ENCODE measurements at regions not wholly inside any gene's neighbourhood (a gene's known extent, or its start where the extent isn't known, plus 50 kb on each side); places are given as distances from the start of the nearest gene placed in this dataset.

DNA sequence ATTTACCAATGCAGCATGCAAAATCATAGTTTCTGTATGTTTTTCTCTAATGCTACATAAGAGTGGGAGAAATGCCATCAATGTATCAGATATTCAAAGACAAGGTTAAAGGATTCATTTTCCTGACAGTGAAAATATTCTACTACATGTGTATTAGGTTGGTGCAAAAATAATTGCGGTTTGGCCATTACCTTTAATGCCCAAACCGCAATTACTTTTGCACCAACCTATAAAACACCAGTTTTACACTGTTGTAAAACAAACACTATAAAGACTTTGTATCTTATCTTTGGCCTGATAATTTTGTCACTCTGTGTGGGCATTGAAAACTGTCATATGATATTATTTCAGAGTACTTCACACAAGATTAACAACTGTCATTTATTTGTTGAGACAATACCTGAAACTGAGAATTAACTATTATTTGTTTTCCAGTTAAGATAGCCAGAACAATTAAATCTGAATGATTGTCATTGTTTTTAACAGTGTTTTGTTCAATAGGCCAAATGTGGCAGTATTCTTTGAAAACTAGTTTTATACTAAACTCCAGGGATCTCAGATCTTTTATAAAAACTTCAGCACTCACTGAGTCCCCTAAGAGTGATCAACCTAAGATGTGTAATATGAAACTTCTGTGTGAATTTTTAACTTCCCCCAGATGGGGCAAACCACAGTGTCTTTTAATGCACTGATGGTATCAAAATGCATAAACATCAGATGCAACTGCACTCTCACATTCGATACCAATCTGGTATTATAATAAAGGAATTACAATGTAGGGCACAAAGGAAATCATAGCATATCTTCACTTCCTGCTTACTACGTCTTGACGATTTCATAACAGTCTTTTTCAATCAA is 53.8 kb upstream of the FBN2 start:
- DNase-seq: no peak

DNA sequence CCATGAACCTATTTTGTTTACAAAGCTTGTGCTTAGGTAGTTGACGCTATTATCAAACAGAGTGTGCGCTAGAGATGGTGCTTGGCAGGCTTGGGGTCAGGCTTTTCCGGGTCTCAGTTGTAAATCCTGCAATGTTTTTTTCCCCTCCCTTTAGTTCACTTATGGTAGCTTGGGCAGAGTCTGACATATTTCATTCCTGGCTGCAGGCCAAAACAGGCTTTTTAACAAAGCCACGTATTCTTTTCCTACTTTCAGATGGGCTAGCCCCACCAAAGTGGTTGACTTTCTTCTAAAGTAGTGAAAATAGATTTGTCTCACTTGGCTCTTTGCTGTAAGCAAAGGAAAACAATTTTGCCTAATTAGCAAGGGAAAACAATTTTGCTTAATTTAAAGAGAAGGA is 58.0 kb upstream of the FBN2 start:
- no peak for DNase-seq

DNA sequence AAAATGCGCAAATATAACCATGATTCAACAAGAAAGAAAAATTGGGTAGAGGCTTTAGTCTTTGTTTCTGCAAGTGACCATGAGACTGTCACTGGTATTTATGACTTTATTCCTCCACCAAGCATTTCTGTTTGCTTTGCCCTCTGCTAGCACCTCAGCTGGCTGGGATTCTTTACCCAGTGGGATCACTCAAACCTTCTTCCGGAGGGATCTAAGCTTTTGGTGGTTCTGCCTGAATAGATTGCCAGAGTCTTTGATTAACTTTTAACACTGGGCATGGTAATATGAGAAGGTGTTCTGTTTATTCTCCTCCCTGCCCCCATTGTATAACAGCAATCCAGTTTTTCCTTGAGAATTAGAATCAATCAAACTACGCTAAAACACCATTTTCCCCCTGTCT is 59.1 kb upstream of the FBN2 start:
- no peak for DNase-seq

DNA sequence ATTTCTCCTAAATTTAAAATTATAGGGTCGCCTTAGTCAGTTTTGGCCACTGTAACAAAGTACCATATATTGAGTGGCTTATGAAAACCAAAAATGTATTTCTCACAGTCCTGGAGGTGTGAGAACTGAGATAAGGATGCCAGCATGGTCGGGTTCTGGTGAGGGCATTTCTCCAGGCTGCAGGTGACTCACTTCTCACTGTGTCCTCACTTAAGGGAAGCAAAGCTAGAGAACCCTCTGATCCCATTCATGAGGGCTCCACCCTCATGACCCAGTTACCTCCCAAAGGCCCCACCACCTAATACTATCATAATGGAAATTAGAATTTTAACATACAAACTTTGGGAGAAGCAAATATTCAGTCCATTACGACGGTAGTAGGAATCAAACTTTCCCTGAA is 75.1 kb upstream of the FBN2 start:
- DNase-seq: no peak

DNA sequence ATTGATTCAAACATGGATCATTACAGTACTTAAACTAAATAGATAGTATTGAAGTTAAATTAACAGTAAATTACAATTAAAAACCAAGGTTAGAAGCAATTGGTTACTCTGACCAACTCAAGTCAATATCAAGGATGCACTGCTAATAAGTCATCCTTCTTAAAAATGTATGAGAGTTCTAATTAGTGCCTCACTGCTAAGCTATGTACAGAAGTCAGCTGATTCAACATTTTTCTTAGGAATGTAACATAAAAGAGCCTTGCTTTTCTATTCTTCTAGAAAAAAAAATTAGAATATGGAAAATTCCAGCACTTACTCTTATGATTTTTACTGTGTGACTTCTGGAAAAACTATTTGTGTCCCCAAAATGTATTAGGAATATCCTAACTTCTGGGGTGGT is 75.7 kb upstream of the FBN2 start:
- no peak for DNase-seq

DNA sequence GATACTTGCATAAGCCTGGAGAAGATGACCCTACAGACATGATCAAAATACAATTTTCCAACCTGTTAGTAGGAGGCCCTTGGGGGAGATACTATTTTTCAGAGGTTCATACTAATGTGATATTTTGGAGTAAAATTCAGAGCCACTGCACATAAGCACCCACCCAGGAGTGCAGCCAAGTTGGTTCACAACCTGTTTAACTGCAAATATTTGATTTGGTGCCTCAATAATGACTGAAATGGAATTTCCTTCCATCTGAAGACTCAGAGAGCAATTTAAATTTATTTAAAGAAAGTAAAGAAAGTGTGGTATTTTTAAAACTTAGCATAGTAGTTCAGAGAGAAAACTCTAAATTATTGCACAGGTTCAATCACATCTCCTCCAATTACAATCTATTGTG is 77.5 kb upstream of the FBN2 start:
- no peak for DNase-seq

DNA sequence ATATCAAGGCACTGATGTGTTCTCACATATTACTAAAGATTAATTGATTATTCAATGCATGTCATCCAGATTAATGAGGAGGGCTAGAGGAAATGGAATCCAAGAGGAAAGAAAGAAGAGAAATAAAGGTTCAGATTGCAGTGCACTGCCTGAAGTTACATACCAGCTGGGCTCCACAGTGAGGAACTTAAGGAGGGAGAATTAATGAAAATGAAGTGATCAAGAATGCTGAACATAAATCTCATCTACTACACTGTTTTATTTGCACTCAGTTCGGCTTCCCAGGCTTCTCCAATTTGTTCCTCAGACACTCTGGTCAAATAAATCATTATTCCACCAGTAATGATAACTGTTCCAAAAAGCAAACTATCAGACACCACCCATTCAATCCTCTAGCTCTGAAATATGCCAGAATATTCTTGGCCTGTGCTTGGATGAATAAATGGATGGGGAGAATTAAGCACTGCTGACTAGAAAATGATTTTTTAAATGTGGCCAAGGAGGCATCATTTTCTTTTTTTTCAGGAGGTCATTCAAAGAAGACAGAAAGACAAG is 88.6 kb upstream of the FBN2 start:
- no peak for DNase-seq

DNA sequence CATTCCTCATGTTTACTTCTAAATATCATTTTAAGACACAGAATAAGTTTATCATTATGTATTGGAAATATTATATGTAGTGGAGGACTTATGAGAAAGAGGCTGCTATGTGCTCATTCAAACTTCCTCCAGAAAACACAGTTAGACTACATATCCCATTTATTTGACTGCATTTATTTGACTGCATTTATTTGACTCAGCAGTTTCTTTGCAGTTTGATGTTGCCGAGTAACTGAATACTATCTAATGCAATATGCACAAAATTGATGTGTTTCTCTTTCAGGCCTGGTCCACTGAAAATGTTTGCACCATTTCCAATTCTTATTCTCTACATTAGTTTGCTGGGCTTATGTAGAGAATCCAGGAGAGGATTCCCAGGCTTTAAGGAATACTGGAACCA is 89.9 kb upstream of the FBN2 start:
- no peak for DNase-seq

DNA sequence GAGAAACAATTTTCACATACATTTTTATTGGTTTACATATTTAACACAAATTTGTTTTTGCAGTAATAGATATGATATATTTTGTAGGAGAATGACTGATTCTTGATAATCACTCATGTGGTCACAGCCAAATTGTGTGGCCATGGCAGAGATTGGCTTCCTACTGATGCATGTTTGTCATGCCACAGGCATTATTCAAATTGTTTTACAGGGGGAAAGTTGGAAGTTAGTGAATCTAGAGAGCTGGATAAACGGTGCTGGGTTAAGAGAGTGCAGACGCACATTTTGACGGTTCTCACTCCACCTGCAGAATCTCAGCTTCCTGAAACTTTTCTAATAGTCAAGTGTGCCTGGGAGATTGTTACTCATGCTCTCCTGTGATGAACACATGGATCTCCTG is 91.1 kb upstream of the FBN2 start:
- no peak for DNase-seq

DNA sequence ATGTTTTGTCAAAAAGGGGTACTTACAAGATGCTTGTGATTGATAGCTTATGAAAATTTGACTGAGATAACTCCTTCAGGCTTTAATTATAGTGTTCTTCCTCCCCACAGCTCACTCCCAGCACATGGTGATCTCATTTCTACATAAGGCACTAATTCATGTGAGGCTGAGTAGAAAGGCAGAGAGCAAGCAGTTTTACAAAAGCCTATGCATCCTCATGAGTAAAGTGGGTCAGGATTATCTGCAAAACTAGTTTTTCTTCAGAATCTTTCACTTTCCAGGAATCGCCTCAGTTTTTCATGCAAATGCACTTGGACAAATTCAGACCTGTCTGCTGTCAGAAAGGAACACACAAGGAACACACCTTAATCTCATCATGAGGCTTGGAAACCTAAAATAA is 92.1 kb upstream of the FBN2 start:
- no peak for DNase-seq

DNA sequence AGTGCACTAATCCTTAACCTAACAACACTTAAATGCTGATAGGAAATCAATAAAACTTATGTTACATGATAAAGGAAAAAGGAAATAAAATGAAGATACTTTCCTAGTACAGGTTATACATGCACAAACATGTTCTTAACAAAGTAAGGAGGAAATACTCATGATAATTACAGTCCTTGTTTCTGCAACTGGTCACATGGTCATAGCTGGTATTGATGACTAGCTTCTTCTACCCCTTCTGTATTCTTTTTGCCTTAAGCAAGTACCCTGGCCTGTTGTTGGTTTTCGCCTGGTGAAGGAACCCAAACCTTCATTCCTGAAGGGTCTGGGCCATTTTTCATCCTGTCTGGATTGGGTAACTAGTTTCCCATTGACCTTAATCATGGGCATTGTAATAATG is 93.7 kb upstream of the FBN2 start:
- no peak for DNase-seq

DNA sequence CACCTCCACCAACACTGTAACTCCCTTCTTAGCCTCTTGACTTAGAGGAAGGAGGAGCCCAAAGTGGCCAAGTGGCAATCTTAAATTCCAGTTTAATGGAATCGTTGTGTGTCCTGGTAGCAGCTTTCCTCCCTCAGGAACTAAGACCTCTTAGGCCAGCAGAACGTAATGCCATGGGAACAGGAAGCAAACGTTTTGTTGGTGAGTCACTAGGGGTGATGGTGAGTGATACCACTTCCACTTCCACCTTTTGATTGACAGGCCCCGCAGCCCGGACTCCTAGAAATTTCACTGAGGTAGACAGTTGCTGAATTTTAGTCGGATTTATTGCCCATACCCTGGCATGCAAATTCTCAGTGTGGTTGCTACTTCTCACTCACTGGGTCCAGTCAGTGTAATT is 94.2 kb upstream of the FBN2 start:
- DNase-seq: no peak

DNA sequence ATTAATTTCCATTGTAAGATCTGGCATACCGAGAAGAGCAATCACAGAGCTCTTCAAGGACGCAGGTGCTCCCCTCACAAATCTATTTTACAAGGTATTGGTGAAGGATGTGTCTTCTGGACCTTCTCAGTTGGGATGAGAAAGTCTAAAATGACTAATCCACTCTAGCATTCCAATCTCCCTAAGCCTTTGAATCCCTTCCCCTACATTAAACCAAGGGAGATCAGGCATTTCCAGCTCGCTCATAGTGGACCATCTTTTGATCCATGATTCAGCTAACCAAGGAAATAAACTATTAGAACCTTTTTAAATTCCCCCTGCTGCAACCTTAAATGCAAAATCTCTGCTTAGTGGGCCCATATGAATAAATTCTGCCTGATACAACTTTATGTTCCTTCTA is 95.9 kb upstream of the FBN2 start:
- DNase-seq: no peak

DNA sequence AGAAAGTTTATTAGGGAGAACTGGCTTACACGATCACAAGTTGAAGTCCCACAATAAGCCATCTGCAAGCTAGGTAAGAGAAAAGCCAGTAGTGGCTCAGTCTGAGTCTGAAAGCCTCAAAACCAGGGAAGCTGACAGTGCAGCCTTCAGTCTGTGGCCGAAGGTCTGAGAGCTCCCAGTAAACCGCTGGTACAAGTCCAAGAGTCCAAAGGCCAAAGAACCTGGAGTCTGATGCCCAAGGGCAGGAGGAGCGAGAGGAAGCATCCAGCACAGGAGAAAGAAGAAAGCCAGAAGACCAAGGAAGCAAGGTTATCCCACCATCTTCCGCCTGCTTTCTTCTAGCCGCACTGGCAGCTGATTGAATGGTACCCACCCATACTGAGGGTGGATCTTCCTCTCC is 97.3 kb upstream of the FBN2 start:
- DNase-seq: no peak

DNA sequence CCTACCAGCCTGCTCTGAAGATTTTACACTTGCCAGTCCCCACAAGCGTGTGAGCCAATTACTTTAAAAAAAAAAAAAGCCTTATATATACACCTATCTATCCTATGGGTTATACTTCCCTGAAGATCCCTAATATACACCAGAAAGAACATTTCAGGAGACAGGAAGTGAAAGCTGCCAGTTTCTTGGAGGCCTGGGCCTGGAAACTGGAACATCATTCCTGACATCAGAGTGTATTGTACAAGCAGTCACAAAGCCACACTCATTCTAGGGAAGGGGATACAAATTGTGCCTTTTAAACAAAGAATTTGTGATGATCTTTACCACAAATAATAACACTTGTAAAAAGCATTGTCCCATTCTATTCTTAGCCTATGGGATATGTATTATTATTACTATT is 98.3 kb upstream of the FBN2 start:
- DNase-seq: no peak

DNA sequence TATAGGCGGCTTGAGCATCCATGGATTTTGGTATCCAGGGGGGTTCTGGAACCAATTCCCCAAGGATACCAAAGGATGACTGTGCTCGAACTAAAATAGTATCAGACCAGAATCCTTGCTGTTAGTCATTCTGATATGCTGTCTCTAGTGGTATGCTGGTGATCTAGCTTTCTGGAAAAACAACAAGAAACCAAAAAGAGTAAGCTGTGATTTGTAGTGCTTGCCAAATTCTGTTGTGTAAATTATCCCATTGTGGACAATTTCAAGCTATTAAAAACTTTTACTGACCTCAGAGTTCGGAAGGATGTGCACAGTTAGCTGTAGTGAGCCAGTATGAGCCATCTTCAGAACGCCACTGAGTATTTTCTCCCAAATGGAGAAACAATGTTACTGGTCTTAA is 99.0 kb upstream of the FBN2 start:
- DNase-seq: no peak

DNA sequence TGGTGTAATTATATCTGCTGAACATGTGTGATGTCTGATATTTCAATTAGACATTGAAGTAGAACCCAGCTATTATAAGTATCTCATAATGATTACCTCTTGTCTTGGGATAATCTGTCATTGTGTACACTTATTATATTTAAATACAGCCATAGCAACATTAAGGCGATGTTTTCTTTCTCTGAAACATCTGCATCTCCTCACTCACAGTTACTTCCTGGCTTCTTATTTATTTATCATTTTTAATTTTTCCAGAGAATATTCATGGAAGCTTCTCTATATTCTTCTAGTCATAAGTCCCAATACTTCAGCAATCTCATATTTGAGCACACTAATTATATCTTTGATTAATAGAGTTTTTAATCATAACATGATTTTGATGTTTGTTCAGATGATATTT is 103.8 kb upstream of the FBN2 start:
- no peak for DNase-seq

DNA sequence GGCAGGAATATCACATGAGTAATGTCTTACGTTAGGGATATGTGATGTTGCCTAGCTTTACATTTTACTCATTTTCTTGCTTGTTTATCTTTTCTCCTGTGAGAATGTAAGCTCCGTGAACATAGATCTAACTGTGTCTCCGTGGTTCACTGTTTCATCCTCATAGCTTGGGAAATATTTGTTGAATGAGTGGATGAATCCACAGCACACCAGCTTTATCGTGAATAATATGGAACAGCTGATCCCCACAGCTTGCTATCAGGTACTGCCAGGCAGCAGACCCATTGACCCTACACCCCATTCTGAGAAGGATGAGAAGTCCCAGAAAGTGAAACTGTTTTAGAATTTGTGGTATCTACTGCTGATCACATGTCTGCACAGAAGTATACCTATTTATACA is 106.8 kb upstream of the FBN2 start:
- DNase-seq: no peak

DNA sequence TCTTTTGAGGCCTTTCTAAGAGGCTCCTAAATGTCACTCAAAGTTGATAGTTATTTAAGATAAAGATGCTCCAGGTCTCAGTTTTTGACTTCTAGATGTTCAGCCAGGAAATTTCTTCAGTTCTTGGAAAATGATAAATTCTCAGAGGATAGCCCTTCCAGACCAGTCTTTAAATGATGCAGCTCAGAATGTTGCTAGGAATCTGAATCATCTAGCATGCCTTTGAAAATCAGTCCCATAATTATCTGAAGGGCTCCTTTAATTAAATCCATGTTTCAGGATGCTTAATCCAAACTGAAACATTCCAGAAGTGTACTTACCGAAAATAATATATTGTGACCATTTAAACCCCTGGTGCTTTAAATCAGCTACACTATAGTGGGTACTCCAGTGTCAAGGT is 107.5 kb upstream of the FBN2 start:
- DNase-seq: no peak

DNA sequence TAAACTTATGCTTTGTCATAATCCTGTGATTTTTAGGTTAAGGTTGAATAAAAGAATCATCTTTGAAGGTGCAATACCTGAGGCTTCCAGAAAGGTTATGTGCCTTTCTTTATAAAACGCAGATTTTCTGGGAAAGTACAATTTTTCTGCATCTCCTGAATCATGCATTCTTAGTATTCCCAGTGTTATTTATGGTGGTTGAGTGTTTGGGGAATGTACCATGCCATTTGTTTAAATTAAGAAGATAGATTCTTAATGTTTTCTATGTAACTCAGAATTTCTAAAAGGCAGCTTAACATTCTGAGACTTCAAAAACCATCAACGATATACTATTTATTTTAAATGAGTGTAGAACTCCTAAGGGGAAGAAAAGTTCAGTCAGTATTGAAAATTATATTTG is 108.1 kb upstream of the FBN2 start:
- no peak for DNase-seq

DNA sequence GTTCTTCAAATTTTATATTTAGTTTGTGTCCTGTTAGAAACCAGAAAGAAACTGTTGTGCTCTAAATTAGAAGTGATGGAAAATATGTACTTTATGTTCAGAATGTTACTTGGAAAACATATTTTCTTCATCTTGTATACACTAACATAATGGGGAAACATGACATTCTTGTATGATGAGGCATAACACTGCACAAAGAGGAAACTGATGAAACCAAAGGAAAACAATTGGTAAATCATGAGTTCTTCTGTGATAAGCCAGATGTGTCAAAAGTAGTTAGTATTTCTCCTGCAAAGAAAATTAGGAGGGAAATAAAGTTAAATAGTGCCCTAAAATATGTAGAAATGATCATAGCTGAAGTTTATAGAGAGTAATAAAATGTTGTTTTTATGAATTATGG is 111.1 kb upstream of the FBN2 start:
- DNase-seq: no peak

DNA sequence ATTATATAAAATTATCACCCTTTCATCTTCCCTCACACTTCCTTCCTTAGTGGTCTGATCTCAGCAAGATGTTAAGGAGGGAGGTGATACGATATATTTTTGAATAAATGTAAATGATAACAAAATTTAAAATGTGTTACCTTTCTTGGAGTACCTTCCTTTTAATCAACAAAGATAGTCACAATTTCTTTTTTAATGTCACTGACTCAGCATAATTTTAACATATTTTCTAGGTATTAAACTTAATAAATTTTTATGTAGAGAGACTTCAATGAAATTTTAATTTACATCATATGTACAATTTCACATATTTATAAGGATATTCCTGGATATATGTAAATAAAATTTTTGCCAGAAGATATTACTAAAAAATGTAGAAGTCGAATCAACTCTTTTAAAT is 125.0 kb upstream of the FBN2 start:
- DNase-seq: no peak

DNA sequence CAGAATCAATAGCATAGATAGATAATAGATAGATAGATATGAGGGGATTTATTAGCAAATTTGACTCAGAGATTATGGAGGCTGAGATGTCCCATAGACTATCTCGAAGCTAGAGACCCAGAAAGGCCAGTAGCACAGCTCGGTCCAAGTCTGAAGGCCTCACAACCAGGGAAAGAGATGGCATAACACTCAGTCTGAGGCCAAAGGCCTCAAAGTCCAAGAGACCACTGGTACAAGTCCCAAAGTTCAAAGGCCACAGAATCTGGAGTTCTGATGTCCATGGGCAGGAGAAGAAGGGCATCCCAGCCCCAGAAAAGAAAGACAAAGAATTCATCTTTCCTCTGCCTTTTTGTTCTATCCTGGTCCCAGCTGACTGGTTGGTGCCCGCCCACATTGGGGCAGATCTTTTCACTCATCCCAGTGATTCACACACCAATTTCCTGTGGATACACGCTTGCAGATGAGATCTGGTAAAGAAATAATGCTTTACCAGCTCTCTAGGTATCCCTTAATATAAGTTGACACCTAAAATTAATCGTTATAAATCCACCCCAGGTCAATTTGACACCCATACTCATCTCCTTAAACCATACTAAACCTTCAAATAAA is 127.8 kb upstream of the FBN2 start:
- DNase-seq: no peak

DNA sequence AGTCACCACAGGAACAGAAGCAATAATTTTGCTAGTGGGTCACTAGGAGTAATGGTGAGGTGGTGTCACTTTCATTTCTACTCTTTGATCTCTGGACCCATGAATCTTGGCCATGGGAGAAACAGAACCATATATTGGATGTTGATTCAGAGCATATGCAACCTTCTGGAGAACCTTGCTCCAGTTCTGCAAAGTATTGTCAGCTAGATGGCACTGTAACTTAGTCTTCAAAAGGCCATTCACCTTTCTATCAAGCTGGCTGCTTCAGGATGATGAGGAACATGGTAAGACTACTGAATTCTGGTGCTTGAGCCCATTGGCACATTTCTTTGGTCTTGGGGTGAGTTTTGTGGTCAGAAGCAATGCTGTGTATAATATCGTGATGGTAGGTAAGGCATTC is 129.1 kb upstream of the FBN2 start:
- DNase-seq: no peak

DNA sequence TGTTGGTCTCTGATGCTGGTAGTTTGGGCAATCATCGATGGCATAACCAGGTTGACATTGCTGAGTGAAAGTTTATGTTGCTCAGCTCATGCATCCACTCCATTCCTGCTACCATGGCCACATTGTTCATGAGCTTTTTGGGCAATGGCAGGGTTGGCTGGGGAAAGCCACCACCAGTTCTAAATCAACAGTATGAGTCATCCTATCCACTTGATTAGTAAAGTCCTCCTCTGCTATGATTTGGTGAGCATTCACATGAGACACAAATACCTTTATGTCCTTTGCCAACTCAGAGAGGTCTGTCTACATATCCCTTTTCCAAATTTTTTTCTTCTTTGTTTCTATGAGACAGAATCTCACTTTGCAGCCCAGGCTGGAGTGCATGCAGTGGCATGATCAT is 129.7 kb upstream of the FBN2 start:
- DNase-seq: no peak

All from CD4-positive, alpha-beta T cell treated with Interleukin-4 for 4 hours (primary cell).